ENCODE measurements at regions not wholly inside any gene's neighbourhood (a gene's known extent, or its start where the extent isn't known, plus 50 kb on each side); places are given as distances from the start of the nearest gene placed in this dataset.

DNA sequence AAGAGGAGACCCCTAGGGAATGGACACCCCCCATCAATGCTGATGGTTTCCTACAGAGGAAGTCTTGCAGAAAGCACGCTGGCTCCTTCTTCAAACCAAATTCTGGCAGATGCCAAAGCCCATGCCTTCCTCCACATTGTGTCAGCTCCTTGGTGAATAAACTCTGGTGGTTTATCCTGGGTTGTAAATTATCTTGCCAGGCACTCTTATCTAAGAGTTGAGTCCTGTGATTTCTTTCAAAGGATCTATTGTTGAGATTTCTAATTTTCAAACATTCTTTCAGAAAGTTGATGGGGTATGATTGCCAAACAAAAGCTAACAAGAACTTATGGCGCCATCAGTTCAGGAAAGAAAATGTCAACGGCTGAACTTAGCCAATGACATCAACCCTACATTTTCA lies 160.4 kb downstream of the NSG2 start:
- Histone ChIP-seq H3K27me3 (ENCODE audit: control insufficient read depth, insufficient read depth, low read length) (peaks cover 20% of the 10 kb centered on the region), H3K9me3 (ENCODE audit: control insufficient read depth, insufficient read depth, low read depth, low read length) (no peaks in the 10 kb centered on the region), H3K4me3 (ENCODE audit: low read depth in 2 of 2, low read length in 2 of 2) (no peak overlapping the region), H3K27ac (ENCODE audit: low read length) (no peak overlapping the region), H3K4me1 (ENCODE audit: control insufficient read depth, insufficient read depth, low read length) (no peaks in the 10 kb centered on the region), H3K36me3 (ENCODE audit: control insufficient read depth, insufficient read depth, low read length) (no peaks in the 10 kb centered on the region)
- CTCF ChIA-PET: interaction anchor here (0.7 kb wide), 1 partner anchor 530 kb away, joined by 3 read pairs; no protein-coding TSS in a partner anchor
- POLR2A ChIA-PET: no interaction called here
- in situ Hi-C loops (cut with HindIII; ENCODE audit: low pct_unique_long_range_greater_than_20kb, low sequenced_read_pairs) (no loop called here), intact Hi-C loops (cut with micrococcal nuclease; ENCODE audit: unreplicated experiment) (no loop called here)
- no peak for ATAC-seq
- no peak for DNase-seq (ENCODE audit: low read depth, low spot score)
- TF ChIP-seq SIN3A (IDR thresholded peaks at IDR 0.05; ENCODE audit: borderline replicate concordance, insufficient read depth, low read depth, low read length) (no peak), TCF7L2 (IDR thresholded peaks at IDR 0.05; ENCODE audit: low read depth, low read length) (no peak), POLR2AphosphoS5 (IDR thresholded peaks at IDR 0.05; ENCODE audit: low read depth, low read length) (no peak)
- TF ChIP-seq, protein P1, sequence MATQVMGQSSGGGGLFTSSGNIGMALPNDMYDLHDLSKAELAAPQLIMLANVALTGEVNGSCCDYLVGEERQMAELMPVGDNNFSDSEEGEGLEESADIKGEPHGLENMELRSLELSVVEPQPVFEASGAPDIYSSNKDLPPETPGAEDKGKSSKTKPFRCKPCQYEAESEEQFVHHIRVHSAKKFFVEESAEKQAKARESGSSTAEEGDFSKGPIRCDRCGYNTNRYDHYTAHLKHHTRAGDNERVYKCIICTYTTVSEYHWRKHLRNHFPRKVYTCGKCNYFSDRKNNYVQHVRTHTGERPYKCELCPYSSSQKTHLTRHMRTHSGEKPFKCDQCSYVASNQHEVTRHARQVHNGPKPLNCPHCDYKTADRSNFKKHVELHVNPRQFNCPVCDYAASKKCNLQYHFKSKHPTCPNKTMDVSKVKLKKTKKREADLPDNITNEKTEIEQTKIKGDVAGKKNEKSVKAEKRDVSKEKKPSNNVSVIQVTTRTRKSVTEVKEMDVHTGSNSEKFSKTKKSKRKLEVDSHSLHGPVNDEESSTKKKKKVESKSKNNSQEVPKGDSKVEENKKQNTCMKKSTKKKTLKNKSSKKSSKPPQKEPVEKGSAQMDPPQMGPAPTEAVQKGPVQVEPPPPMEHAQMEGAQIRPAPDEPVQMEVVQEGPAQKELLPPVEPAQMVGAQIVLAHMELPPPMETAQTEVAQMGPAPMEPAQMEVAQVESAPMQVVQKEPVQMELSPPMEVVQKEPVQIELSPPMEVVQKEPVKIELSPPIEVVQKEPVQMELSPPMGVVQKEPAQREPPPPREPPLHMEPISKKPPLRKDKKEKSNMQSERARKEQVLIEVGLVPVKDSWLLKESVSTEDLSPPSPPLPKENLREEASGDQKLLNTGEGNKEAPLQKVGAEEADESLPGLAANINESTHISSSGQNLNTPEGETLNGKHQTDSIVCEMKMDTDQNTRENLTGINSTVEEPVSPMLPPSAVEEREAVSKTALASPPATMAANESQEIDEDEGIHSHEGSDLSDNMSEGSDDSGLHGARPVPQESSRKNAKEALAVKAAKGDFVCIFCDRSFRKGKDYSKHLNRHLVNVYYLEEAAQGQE (IDR thresholded peaks at IDR 0.05; ENCODE audit: insufficient read depth in 1 of 2, low read depth in 2 of 2, low read length in 1 of 2): no peak
- TF ChIP-seq, protein P2, sequence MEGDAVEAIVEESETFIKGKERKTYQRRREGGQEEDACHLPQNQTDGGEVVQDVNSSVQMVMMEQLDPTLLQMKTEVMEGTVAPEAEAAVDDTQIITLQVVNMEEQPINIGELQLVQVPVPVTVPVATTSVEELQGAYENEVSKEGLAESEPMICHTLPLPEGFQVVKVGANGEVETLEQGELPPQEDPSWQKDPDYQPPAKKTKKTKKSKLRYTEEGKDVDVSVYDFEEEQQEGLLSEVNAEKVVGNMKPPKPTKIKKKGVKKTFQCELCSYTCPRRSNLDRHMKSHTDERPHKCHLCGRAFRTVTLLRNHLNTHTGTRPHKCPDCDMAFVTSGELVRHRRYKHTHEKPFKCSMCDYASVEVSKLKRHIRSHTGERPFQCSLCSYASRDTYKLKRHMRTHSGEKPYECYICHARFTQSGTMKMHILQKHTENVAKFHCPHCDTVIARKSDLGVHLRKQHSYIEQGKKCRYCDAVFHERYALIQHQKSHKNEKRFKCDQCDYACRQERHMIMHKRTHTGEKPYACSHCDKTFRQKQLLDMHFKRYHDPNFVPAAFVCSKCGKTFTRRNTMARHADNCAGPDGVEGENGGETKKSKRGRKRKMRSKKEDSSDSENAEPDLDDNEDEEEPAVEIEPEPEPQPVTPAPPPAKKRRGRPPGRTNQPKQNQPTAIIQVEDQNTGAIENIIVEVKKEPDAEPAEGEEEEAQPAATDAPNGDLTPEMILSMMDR (IDR thresholded peaks at IDR 0.05): no peak
- no TSS peak for BruUV-seq (replicated peaks)

DNA sequence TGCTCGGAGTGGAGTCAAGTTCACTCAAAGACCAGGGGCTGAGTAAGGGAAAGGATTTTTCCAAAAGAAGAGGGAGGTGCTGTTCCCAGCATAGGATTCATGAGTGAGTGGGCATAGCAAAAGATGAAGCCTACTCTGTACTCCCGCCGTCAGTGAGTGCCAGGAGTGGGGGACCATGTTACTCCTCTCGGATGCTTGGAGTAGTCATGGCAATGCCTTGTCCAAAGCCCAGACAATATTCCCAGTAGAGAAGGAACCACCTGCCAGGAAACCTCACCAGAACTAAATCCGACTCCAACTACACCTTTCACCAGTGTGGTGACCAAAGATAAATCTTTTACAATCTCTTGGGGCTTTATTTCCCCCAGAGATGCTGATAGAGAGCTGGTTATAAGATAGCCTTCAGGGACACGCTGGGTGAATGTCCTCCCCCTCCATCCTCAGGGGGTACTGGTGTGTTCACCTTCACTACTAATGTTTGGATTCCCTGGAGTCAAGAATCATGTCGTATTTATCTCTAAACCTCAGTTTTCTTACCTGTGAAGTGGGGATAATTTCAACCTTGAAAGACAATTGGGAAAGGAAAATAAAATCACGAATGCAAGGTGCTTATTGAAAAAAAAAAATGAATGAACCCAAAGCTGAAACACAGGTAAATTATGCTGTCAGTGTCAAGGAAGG lies 165.2 kb downstream of the NSG2 start:
- Histone ChIP-seq H3K36me3 (ENCODE audit: control insufficient read depth, insufficient read depth, low read length) (no peaks in the 10 kb centered on the region), H3K9me3 (ENCODE audit: control insufficient read depth, insufficient read depth, low read depth, low read length) (no peaks in the 10 kb centered on the region), H3K4me1 (ENCODE audit: control insufficient read depth, insufficient read depth, low read length) (no peaks in the 10 kb centered on the region), H3K4me3 (ENCODE audit: low read depth in 2 of 2, low read length in 2 of 2) (no peak overlapping the region), H3K27me3 (ENCODE audit: control insufficient read depth, insufficient read depth, low read length) (peaks cover 41% of the 10 kb centered on the region), H3K27ac (ENCODE audit: low read length) (no peak overlapping the region)
- DNase-seq (ENCODE audit: low read depth, low spot score) (no peak), ATAC-seq (no peak)
- in situ Hi-C loops (cut with HindIII; ENCODE audit: low pct_unique_long_range_greater_than_20kb, low sequenced_read_pairs) (no loop called here), intact Hi-C loops (cut with micrococcal nuclease; ENCODE audit: unreplicated experiment) (no loop called here)
- POLR2A ChIA-PET: no interaction called here
- CTCF ChIA-PET: no interaction called here
- no peak for TF ChIP-seq TCF7L2 (IDR thresholded peaks at IDR 0.05; ENCODE audit: low read depth, low read length)
- no peak for TF ChIP-seq SIN3A (IDR thresholded peaks at IDR 0.05; ENCODE audit: borderline replicate concordance, insufficient read depth, low read depth, low read length)
- TF ChIP-seq POLR2AphosphoS5 (IDR thresholded peaks at IDR 0.05; ENCODE audit: low read depth, low read length): no peak
- TF ChIP-seq, protein P2 (IDR thresholded peaks at IDR 0.05): no peak
- TF ChIP-seq, protein P1 (IDR thresholded peaks at IDR 0.05; ENCODE audit: insufficient read depth in 1 of 2, low read depth in 2 of 2, low read length in 1 of 2): no peak
- BruUV-seq (replicated peaks): no TSS peak

Data from Panc1 (cell line).